ENCODE measurements at regions not wholly inside any gene's neighbourhood (a gene's known extent, or its start where the extent isn't known, plus 50 kb on each side); places are given as distances from the start of the nearest gene placed in this dataset.

DNA sequence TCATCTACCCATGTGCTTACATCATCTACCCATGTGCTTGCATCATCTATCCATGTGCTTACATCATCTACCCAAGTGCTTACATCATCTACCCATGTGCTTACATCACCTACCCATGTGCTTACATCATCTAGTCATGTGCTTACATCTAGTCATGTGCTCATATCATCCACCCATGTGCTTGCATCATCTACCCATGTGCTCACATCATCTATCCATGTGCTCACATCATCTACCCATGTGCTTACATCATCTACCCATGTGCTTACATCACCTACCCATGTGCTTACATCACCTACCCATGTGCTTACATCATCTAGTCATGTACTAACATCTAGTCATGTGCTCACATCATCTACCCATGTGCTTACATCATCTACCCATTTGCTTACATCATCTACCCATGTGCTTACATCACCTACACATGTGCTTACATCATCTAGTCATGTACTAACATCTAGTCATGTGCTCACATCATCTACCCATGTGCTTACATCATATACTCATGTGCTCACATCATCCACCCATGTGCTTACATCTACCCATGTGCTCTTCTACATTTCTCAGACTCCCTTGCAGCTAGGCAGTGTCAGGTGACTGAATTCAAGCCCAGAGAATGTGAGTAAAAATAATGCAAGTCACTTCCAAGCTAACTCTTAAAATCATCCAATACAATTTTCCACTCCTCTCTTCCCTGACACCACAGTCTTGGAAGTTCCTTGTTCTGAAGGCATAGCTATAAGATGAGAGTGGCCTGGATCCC is 196.8 kb downstream of the CBLN1 start:
- TF ChIP-seq CTCF (IDR thresholded peaks at IDR 0.05) = no peak
- TF ChIP-seq POLR2AphosphoS5 (IDR thresholded peaks at IDR 0.05) = no peak
- no peak for TF ChIP-seq POLR2A (IDR thresholded peaks at IDR 0.05; ENCODE audit: low read depth)
